Activated CD4-positive, alpha-beta memory T cell treated with anti-CD3 and anti-CD28 coated beads for 36 hours (primary cell): ENCODE measurements at regions not wholly inside any gene's neighbourhood (a gene's known extent, or its start where the extent isn't known, plus 50 kb on each side); places are given as distances from the start of the nearest gene placed in this dataset.
"Not testable (repeated sequence)": the region's sequence is repeated elsewhere in the genome, so short reads cannot be mapped to it uniquely, and the experiment has no call there.

ENCODE experiments used
- CTCF ChIA-PET: fragments of 350-600 bp; sonication (Branson Sonifier 250); formaldehyde crosslinking; loops from one replicate; lab custom pipeline; 2021; ENCODE audit warnings: antibody characterized with exemption, inconsistent platforms; lab: Charles Lee
- POLR2A ChIA-PET: fragments of 350-600 bp; sonication (Branson Sonifier 250); formaldehyde crosslinking; loops from one replicate; lab custom pipeline; 2021; ENCODE audit warnings: antibody characterized with exemption; lab: Charles Lee
- DNase-seq: peaks from one replicate; pipeline ENCODE4 v3.0.0-alpha.2; 2020
- H3K27ac Mint-ChIP-seq: one replicate; pipeline ENCODE4 v1.8.0; 2021; ENCODE audit warnings: mixed read lengths
- H3K27me3 Mint-ChIP-seq: one replicate; pipeline ENCODE4 v1.8.0; 2021; ENCODE audit warnings: mixed read lengths
- H3K36me3 Mint-ChIP-seq: one replicate; pipeline ENCODE4 v1.8.0; 2021; ENCODE audit warnings: mixed read lengths
- H3K4me1 Mint-ChIP-seq: one replicate; pipeline ENCODE4 v1.8.0; 2021; ENCODE audit warnings: low read depth, mixed read lengths
- H3K4me3 Mint-ChIP-seq: one replicate; pipeline ENCODE4 v1.8.0; 2021; ENCODE audit warnings: mild to moderate bottlenecking, mixed read lengths
- H3K9me3 Mint-ChIP-seq: one replicate; pipeline ENCODE4 v1.8.0; 2021; ENCODE audit warnings: mixed read lengths
- intact Hi-C: fragments of 100-400 bp; cut with micrococcal nuclease; formaldehyde crosslinking; loops from one replicate; pipeline ENCODE4 v1.15.1; 2023

DNA sequence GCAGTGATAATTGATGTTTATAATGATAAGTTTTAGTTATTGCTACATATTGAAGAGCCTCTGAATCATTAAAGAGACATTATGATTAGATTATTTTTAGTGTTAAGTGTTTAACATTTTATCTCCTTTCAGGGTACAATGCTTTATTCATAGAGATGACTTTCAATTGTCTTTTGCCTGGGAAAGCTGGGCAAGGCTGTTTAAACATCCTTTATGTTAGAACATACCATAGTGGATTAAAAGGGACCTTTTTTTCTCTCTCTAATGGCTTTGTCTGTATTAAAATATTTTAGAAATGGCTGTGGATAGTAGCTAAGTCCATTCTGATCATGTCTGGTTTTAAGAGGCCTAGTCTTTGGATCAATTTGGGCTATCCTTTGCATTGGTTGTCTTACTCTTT is 427.5 kb upstream of the MIS18BP1 start:
- Mint-ChIP-seq H3K36me3 (no peaks in the 10 kb centered on the region), H3K4me3 (no peak overlapping the region), H3K27me3 (no peaks in the 10 kb centered on the region), H3K4me1 (no peaks in the 10 kb centered on the region), H3K27ac (no peak overlapping the region), H3K9me3 (peaks cover 9% of the 10 kb centered on the region)
- ChIA-PET POLR2A (no interaction called here), CTCF (no interaction called here)
- no peak for DNase-seq
- intact Hi-C loops: no loop called here

DNA sequence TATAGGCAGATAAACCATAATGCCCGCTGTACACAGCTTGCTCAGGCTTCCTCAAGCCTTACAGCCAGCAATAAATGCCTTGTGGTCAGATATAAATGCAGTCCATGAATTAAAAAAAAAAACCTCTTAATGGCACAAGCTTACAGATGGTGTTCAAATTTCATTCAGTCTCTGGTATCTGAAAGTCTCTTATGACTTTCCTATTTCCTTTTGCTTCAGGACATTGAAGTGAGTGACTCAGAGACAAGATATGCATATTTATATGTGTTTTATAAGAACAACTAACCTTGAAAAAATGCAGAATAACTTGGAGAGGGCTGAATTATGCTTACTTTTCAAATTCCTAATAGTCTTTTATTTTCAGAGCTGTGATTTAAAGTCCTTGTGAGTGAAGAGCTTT is 426.9 kb upstream of the MIS18BP1 start:
- Mint-ChIP-seq H3K27ac (no peak overlapping the region), H3K36me3 (no peaks in the 10 kb centered on the region), H3K9me3 (peaks cover 9% of the 10 kb centered on the region), H3K4me1 (no peaks in the 10 kb centered on the region), H3K27me3 (no peaks in the 10 kb centered on the region), H3K4me3 (no peak overlapping the region)
- POLR2A ChIA-PET: no interaction called here
- DNase-seq: no peak
- CTCF ChIA-PET: no interaction called here
- intact Hi-C loops: no loop called here

DNA sequence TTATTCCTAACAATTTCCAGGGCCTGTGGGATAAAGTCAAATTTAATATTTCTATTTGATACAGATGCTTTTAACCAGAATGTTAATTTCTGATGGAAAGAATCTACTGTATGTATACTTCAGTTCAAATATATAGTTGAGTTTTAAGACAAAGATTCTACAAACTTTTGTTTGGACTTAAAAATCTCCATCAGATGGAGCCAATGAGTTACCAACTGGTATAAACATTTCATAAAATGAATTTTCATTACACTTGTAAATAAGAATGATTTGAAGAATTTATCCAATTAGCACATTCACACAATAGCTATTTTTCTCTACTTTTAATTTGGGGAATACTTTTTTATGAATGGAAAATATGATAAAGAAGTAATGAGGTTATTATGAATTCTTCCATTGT is 425.2 kb upstream of the MIS18BP1 start:
- ChIA-PET CTCF (interaction anchor here (0.6 kb wide), 1 partner anchor 752 kb away, joined by 4 read pairs; no protein-coding TSS in a partner anchor), POLR2A (no interaction called here)
- no peaks in the 10 kb centered on the region for H3K4me1 Mint-ChIP-seq
- peaks cover 6% of the 10 kb centered on the region for H3K9me3 Mint-ChIP-seq
- no peak overlapping the region for H3K4me3 Mint-ChIP-seq
- DNase-seq: no peak
- H3K36me3 Mint-ChIP-seq: no peaks in the 10 kb centered on the region
- intact Hi-C loops: no loop called here
- no peak overlapping the region for H3K27ac Mint-ChIP-seq
- H3K27me3 Mint-ChIP-seq: no peaks in the 10 kb centered on the region

GRCh38 chr14:45673420-45673819 is 420.4 kb upstream of the MIS18BP1 start:
- ChIA-PET CTCF (no interaction called here), POLR2A (no interaction called here)
- no peak overlapping the region for H3K4me3 Mint-ChIP-seq
- H3K4me1 Mint-ChIP-seq: no peaks in the 10 kb centered on the region
- no peak for DNase-seq
- intact Hi-C loops: no loop called here
- no peak overlapping the region for H3K27ac Mint-ChIP-seq
- peaks cover 6% of the 10 kb centered on the region for H3K9me3 Mint-ChIP-seq
- H3K36me3 Mint-ChIP-seq: no peaks in the 10 kb centered on the region
- no peaks in the 10 kb centered on the region for H3K27me3 Mint-ChIP-seq

GRCh38 chr14:45664668-45665356 is 411.8 kb upstream of the MIS18BP1 start:
- Mint-ChIP-seq H3K4me1 (no peaks in the 10 kb centered on the region), H3K4me3 (no peak overlapping the region), H3K27me3 (no peaks in the 10 kb centered on the region), H3K27ac (no peak overlapping the region), H3K9me3 (peaks cover 42% of the 10 kb centered on the region), H3K36me3 (no peaks in the 10 kb centered on the region)
- intact Hi-C loops: no loop called here
- ChIA-PET CTCF (no interaction called here), POLR2A (no interaction called here)
- DNase-seq: no peak

DNA sequence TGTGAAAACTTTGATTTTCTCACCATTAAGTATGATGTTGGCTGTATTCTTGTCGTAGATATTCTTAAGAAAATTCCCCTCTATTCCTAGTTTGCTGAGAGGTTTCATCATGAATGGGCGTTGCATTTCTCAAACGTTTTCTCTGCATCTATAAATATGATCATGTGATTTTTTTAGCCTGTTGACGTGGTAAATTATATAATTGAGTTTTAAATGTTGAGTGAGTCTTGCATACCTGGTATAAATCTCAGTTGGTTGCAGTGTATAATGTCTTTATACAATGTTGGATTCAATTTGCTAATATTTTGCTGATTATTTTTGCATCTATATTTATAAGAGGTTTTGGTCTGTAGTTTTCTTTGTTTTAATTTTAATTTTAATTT is 405.9 kb upstream of the MIS18BP1 start:
- Mint-ChIP-seq H3K27me3 (no peaks in the 10 kb centered on the region), H3K9me3 (peaks cover 28% of the 10 kb centered on the region), H3K4me1 (no peaks in the 10 kb centered on the region), H3K27ac (no peak overlapping the region), H3K36me3 (no peaks in the 10 kb centered on the region), H3K4me3 (no peak overlapping the region)
- ChIA-PET POLR2A (no interaction called here), CTCF (no interaction called here)
- intact Hi-C loops: no loop called here
- no peak for DNase-seq

DNA sequence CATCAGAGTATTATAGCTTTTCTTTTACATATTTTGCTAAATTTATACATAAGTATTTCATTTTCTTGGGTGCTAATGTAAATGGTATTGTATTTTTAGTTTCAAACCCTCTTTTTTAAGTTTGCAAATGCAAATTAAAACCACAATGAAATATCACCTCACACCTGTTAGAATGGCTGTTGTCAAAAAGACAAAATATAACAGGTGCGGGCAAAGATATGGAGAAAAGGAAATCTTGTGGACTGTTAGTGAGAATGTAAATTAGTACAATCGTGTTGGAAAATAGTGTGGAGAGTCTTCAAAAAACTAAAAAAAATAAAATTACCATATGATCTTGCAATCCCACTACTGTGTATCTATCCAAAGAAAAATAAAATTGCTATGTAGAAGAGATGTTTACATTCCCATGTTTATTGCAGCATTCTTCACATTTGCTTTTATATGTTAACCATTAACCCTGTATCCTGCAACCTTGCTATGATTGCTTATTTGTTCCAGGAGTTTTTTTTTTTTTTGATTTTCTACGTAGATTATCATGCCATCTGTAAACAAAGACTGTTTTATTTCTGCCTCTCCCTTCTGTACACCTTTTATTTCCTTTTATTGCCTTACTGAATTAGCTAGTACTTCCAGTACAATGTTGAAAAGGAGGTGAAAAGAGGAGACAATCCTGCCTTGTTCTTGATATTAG is 405.4 kb upstream of the MIS18BP1 start:
- intact Hi-C loops: no loop called here
- Mint-ChIP-seq H3K9me3 (peaks cover 28% of the 10 kb centered on the region), H3K27me3 (no peaks in the 10 kb centered on the region), H3K36me3 (no peaks in the 10 kb centered on the region), H3K27ac (no peak overlapping the region), H3K4me3 (no peak overlapping the region), H3K4me1 (no peaks in the 10 kb centered on the region)
- ChIA-PET CTCF (no interaction called here), POLR2A (no interaction called here)
- DNase-seq: no peak

DNA sequence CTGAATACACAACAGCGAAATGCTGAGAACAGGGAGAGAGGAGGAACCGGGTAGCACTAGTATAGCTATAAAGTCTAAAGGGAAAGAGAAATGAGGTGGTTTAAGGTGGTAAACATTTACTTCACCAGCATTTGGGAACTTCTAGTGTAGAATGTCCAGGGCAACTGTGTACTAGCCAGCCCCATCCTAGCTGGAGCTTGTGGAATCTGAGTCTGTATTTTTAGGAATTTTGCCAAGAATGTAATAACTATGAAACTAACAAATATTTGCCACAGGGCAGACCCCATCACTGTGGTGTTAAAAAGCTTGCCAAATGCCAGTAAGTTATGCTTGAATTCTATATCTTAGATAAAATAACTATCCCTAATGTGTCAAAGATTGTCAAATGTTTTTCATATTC is 398.9 kb upstream of the MIS18BP1 start:
- CTCF ChIA-PET: no interaction called here
- POLR2A ChIA-PET: no interaction called here
- no peak overlapping the region for H3K4me3 Mint-ChIP-seq
- no peak overlapping the region for H3K27ac Mint-ChIP-seq
- H3K27me3 Mint-ChIP-seq: no peaks in the 10 kb centered on the region
- no peaks in the 10 kb centered on the region for H3K4me1 Mint-ChIP-seq
- intact Hi-C loops: no loop called here
- peaks cover 9% of the 10 kb centered on the region for H3K9me3 Mint-ChIP-seq
- H3K36me3 Mint-ChIP-seq: no peaks in the 10 kb centered on the region
- DNase-seq: no peak

DNA sequence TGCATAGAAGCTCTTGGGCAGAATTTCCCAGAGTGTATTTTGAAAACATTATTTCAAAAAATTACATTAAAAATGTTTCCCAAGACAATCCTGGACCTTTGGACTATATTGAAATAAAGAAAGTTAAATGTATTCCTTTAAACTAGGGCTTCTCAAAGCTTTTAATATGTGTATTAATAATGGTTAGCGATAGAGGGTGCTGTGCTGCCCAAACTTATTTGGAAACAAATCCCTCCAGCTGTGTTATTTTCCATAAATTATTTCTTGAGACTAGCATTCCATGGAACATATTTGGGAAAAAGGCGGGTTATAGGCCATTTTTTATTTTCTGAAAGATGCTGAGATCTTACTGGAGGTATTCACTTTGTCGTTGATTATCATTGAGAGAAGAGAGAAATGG is 397.8 kb upstream of the MIS18BP1 start:
- Mint-ChIP-seq H3K27me3 (no peaks in the 10 kb centered on the region), H3K36me3 (no peaks in the 10 kb centered on the region), H3K9me3 (peaks cover 9% of the 10 kb centered on the region), H3K4me1 (no peaks in the 10 kb centered on the region), H3K27ac (no peak overlapping the region), H3K4me3 (no peak overlapping the region)
- intact Hi-C loops: no loop called here
- CTCF ChIA-PET: no interaction called here
- DNase-seq: no peak
- POLR2A ChIA-PET: no interaction called here

GRCh38 chr14:45649051-45649450 is 396.0 kb upstream of the MIS18BP1 start:
- no peaks in the 10 kb centered on the region for H3K4me1 Mint-ChIP-seq
- POLR2A ChIA-PET: no interaction called here
- H3K4me3 Mint-ChIP-seq: no peak overlapping the region
- intact Hi-C loops: no loop called here
- H3K36me3 Mint-ChIP-seq: no peaks in the 10 kb centered on the region
- CTCF ChIA-PET: no interaction called here
- no peak overlapping the region for H3K27ac Mint-ChIP-seq
- peaks cover 12% of the 10 kb centered on the region for H3K9me3 Mint-ChIP-seq
- no peaks in the 10 kb centered on the region for H3K27me3 Mint-ChIP-seq
- no peak for DNase-seq

DNA sequence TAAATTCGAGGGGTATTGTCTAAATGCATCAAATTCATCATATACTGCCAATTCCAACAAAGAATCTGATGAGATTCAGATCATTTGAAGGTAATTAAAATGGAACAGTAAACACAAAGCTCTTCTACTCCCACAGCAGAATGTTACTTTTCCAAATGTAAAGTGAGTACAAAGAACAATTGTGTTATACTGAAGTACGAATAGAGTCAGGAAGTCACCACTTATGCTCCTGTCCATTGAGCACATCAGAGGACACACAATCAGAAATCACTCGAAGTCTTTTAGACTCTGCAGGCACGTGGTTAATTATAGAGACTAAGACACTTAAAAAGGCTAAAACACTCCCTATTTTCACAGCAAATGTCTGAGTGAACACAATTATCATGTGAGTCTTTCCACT is 388.5 kb upstream of the MIS18BP1 start:
- intact Hi-C loops: no loop called here
- POLR2A ChIA-PET: no interaction called here

GRCh38 chr14:45634651-45635441 is 381.8 kb upstream of the MIS18BP1 start:
- H3K4me3 Mint-ChIP-seq, intact Hi-C loops, H3K27ac Mint-ChIP-seq, POLR2A ChIA-PET, H3K4me1 Mint-ChIP-seq, H3K27me3 Mint-ChIP-seq, DNase-seq, H3K36me3 Mint-ChIP-seq, CTCF ChIA-PET: not testable (repeated sequence)
- H3K9me3 Mint-ChIP-seq: peaks cover 19% of the 10 kb centered on the region

More for the DNA sequence above, 388.5 kb upstream of the MIS18BP1 start:
- H3K4me3 Mint-ChIP-seq: no peak overlapping the region
- no peaks in the 10 kb centered on the region for H3K4me1 Mint-ChIP-seq
- no peak for DNase-seq
- peaks cover 18% of the 10 kb centered on the region for H3K9me3 Mint-ChIP-seq
- no peak overlapping the region for H3K27ac Mint-ChIP-seq
- CTCF ChIA-PET: no interaction called here
- H3K36me3 Mint-ChIP-seq: no peaks in the 10 kb centered on the region
- H3K27me3 Mint-ChIP-seq: no peaks in the 10 kb centered on the region
